Hepatocyte (in vitro differentiated cells): ENCODE measurements at regions not wholly inside any gene's neighbourhood (a gene's known extent, or its start where the extent isn't known, plus 50 kb on each side); places are given as distances from the start of the nearest gene placed in this dataset.
A peak's percentile ranks its signal among the peaks of the same experiment; 100 is the strongest.

ENCODE experiments used
- DNase-seq: peaks from one replicate; pipeline ENCODE4 v3.0.0-alpha.2; 2016; ENCODE audit warnings: low spot score
- H2AFZ ChIP-seq: fragments of 200-600 bp; sonication (generic); 2 replicates; pipeline ENCODE4 v1.6.0; 2016; ENCODE audit warnings: antibody characterized with exemption, mild to moderate bottlenecking
- H3K27ac ChIP-seq: fragments of 200-600 bp; sonication (generic); 2 replicates; pipeline ENCODE4 v1.5.1; 2016; ENCODE audit warnings: mild to moderate bottlenecking
- H3K27me3 ChIP-seq: fragments of 200-600 bp; sonication (generic); 2 replicates; pipeline ENCODE4 v1.6.1; 2016
- H3K36me3 ChIP-seq: fragments of 200-600 bp; sonication (generic); replicated peaks from 2 replicates; pipeline ENCODE4 v1.5.1; 2016; ENCODE audit warnings: low read depth; ENCODE audit not compliant: insufficient read depth
- H3K4me1 ChIP-seq: fragments of 200-600 bp; sonication (generic); 2 replicates; pipeline ENCODE4 v1.5.1; 2016; ENCODE audit warnings: mild to moderate bottlenecking, moderate library complexity; ENCODE audit not compliant: insufficient read depth
- H3K4me2 ChIP-seq: fragments of 200-600 bp; sonication (generic); 2 replicates; pipeline ENCODE4 v1.6.0; 2016
- H3K4me3 ChIP-seq: fragments of 200-600 bp; sonication (generic); 2 replicates; pipeline ENCODE4 v1.5.1; 2016; ENCODE audit warnings: mild to moderate bottlenecking
- H3K79me2 ChIP-seq: fragments of 200-600 bp; sonication (generic); 2 replicates; pipeline ENCODE4 v1.6.0; 2017; ENCODE audit warnings: mild to moderate bottlenecking
- H3K9me2 ChIP-seq: fragments of 200-600 bp; sonication (generic); replicated peaks from 2 replicates; pipeline ENCODE4 v1.6.0; 2017; ENCODE audit warnings: mild to moderate bottlenecking; ENCODE audit not compliant: insufficient read depth
- H3K9me3 ChIP-seq: fragments of 200-600 bp; sonication (generic); 2 replicates; pipeline ENCODE4 v1.5.1; 2016; ENCODE audit warnings: low read depth, mild to moderate bottlenecking
- H4K20me1 ChIP-seq: fragments of 200-600 bp; sonication (generic); 2 replicates; pipeline ENCODE4 v1.6.0; 2016; ENCODE audit warnings: mild to moderate bottlenecking; ENCODE audit not compliant: insufficient read depth, poor library complexity, severe bottlenecking
- EZH2 ChIP-seq: fragments of 200-600 bp; sonication (generic); IDR thresholded peaks from 2 replicates; pipeline ENCODE4 v1.6.1; 2016; ENCODE audit warnings: antibody characterized with exemption, mild to moderate bottlenecking, borderline replicate concordance
- EZH2phosphoT487 ChIP-seq: fragments of 200-600 bp; sonication (generic); IDR thresholded peaks from one replicate; pipeline ENCODE4 v1.6.1; 2018; ENCODE audit warnings: antibody characterized with exemption, mild to moderate bottlenecking, low read depth, moderate library complexity; ENCODE audit not compliant: unreplicated experiment, severe bottlenecking
- WGBS: methylation state at CpG from one replicate; pipeline ENCODE4 v1.1.6; 2016; ENCODE audit warnings: low lambda C conversion rate; ENCODE audit errors: missing lambda C conversion rate; 5-methylcytosine and 5-hydroxymethylcytosine counted together
- TF ChIP-seq, protein P1 (sequence below): fragments of 200-600 bp; sonication (generic); IDR thresholded peaks from 2 replicates; pipeline ENCODE4 v1.5.1; 2016; ENCODE audit warnings: antibody characterized with exemption, mild to moderate bottlenecking; ENCODE audit not compliant: poor library complexity

- no peaks in the 10 kb centered on the region for H3K4me1 ChIP-seq
- H3K27ac ChIP-seq: no peak overlapping the region
- H3K9me2 ChIP-seq: no peaks in the 10 kb centered on the region
- no peaks in the 10 kb centered on the region for H4K20me1 ChIP-seq
- no peak overlapping the region for H3K4me3 ChIP-seq
- no peaks in the 10 kb centered on the region for H3K27me3 ChIP-seq
- TF ChIP-seq EZH2phosphoT487 (no peak), EZH2 (no peak)
- TF ChIP-seq, protein P1, sequence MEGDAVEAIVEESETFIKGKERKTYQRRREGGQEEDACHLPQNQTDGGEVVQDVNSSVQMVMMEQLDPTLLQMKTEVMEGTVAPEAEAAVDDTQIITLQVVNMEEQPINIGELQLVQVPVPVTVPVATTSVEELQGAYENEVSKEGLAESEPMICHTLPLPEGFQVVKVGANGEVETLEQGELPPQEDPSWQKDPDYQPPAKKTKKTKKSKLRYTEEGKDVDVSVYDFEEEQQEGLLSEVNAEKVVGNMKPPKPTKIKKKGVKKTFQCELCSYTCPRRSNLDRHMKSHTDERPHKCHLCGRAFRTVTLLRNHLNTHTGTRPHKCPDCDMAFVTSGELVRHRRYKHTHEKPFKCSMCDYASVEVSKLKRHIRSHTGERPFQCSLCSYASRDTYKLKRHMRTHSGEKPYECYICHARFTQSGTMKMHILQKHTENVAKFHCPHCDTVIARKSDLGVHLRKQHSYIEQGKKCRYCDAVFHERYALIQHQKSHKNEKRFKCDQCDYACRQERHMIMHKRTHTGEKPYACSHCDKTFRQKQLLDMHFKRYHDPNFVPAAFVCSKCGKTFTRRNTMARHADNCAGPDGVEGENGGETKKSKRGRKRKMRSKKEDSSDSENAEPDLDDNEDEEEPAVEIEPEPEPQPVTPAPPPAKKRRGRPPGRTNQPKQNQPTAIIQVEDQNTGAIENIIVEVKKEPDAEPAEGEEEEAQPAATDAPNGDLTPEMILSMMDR: no peak
- H2AFZ ChIP-seq: peak overlapping the region; percentile 15
- no peaks in the 10 kb centered on the region for H3K79me2 ChIP-seq
- H3K4me2 ChIP-seq: no peak overlapping the region
- no peak for DNase-seq
- H3K9me3 ChIP-seq: no peaks in the 10 kb centered on the region
- 74% methylated on average over 3 of the region's 3 CpGs for WGBS
- H3K36me3 ChIP-seq: no peaks in the 10 kb centered on the region
Observed at GRCh38 chr12:82058197-82058596, 299.0 kb upstream of the PPFIA2 start.

- no peaks in the 10 kb centered on the region for H3K27me3 ChIP-seq
- WGBS: 49% methylated on average over 2 of the region's 2 CpGs
- no peaks in the 10 kb centered on the region for H3K36me3 ChIP-seq
- no peaks in the 10 kb centered on the region for H3K9me3 ChIP-seq
- TF ChIP-seq, protein P1: no peak
- TF ChIP-seq EZH2phosphoT487 (no peak), EZH2 (no peak)
- H3K4me1 ChIP-seq: no peaks in the 10 kb centered on the region
- no peak for DNase-seq
- H3K4me3 ChIP-seq: no peak overlapping the region
- H3K79me2 ChIP-seq: no peaks in the 10 kb centered on the region
- peak overlapping the region; percentile 15 for H2AFZ ChIP-seq
- H3K4me2 ChIP-seq: no peak overlapping the region
- no peaks in the 10 kb centered on the region for H4K20me1 ChIP-seq
- no peak overlapping the region for H3K27ac ChIP-seq
- no peaks in the 10 kb centered on the region for H3K9me2 ChIP-seq
Observed at GRCh38 chr12:82057770-82058169, 298.6 kb upstream of the PPFIA2 start.

DNA sequence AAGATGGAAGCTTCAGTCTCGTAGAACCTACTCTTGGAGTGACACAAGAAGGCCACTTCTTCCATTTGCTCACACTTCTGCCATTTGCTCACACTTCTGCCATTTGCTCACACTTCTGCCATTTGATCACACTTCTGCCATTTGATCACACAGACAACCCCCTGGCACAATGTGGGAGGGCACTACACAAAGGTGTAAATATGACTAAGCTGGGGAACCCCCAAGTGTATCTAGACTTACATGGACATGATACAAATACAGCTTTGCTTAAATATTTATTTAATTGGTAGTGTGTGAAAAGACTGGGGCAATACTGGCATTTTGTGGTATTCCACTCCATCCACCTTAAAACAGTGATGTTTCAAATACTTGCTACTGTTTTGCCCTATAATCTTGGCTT, 296.2 kb upstream of the PPFIA2 start:
- H4K20me1 ChIP-seq: no peaks in the 10 kb centered on the region
- H3K36me3 ChIP-seq: no peaks in the 10 kb centered on the region
- H3K9me3 ChIP-seq: no peaks in the 10 kb centered on the region
- no peaks in the 10 kb centered on the region for H3K27me3 ChIP-seq
- TF ChIP-seq, protein P1: no peak
- TF ChIP-seq EZH2 (no peak), EZH2phosphoT487 (no peak)
- H3K4me3 ChIP-seq: no peak overlapping the region
- H3K79me2 ChIP-seq: no peaks in the 10 kb centered on the region
- H3K9me2 ChIP-seq: no peaks in the 10 kb centered on the region
- H3K4me1 ChIP-seq: no peaks in the 10 kb centered on the region
- no peak for DNase-seq
- no peak overlapping the region for H3K27ac ChIP-seq
- 96% methylated on average over 1 of the region's 1 CpG for WGBS
- H2AFZ ChIP-seq: no peak overlapping the region
- H3K4me2 ChIP-seq: no peak overlapping the region

- TF ChIP-seq EZH2phosphoT487: no peak
- Histone ChIP-seq H3K27ac (no peak overlapping the region), H3K4me2 (no peak overlapping the region), H3K4me3 (no peak overlapping the region), H3K9me3 (no peaks in the 10 kb centered on the region), H2AFZ (no peak overlapping the region), H3K79me2 (no peaks in the 10 kb centered on the region), H3K4me1 (no peaks in the 10 kb centered on the region), H3K9me2 (no peaks in the 10 kb centered on the region), H3K36me3 (no peaks in the 10 kb centered on the region), H4K20me1 (no peaks in the 10 kb centered on the region), H3K27me3 (no peaks in the 10 kb centered on the region)
- no peak for DNase-seq
- WGBS: 75% methylated on average over 2 of the region's 2 CpGs
Observed at GRCh38 chr12:82054566-82054965, 295.4 kb upstream of the PPFIA2 start.
